Endothelial cell of umbilical vein (primary cell): ENCODE measurements at regions not wholly inside any gene's neighbourhood (a gene's known extent, or its start where the extent isn't known, plus 50 kb on each side); places are given as distances from the start of the nearest gene placed in this dataset.

Experiments used
- EZH2 ChIP-seq: IDR thresholded peaks from 2 replicates; pipeline ENCODE4 v1.6.1; 2012; ENCODE audit warnings: borderline replicate concordance, low read depth, mild to moderate bottlenecking, moderate library complexity, low read length, inconsistent platforms; ENCODE audit not compliant: severe bottlenecking
- FOS ChIP-seq: IDR thresholded peaks from 2 replicates; pipeline ENCODE4 v1.6.1; 2011; ENCODE audit warnings: mild to moderate bottlenecking, low read length, moderate library complexity, borderline replicate concordance; ENCODE audit not compliant: insufficient read depth
- GATA2 ChIP-seq: IDR thresholded peaks from 2 replicates; pipeline ENCODE4 v1.7.0; 2011; ENCODE audit warnings: low read depth, mild to moderate bottlenecking, moderate library complexity, mixed read lengths, low read length; ENCODE audit not compliant: insufficient read length, insufficient read depth
- MYC ChIP-seq: IDR thresholded peaks from one replicate; pipeline ENCODE4 v1.6.1; 2011; ENCODE audit warnings: mild to moderate bottlenecking, low read depth, low read length
- POLR2A ChIP-seq: IDR thresholded peaks from 2 replicates; pipeline ENCODE4 v1.6.1; 2012; ENCODE audit warnings: low read depth, mild to moderate bottlenecking, control low read depth, low read length
- POLR2AphosphoS5 ChIP-seq: IDR thresholded peaks from 2 replicates; pipeline ENCODE4 v1.6.1; 2012; ENCODE audit warnings: low read depth, mild to moderate bottlenecking, control low read depth, low read length, moderate library complexity; ENCODE audit not compliant: insufficient read depth
- TF ChIP-seq, protein P1 (sequence below), 2 donors: IDR thresholded peaks; 1 replicate in 1 of 2; 2 replicates in 1 of 2; pipeline ENCODE4 v1.5.1; 2011; ENCODE audit warnings: low read length in 2 of 2, mild to moderate bottlenecking in 2 of 2, moderate library complexity in 2 of 2, control low read depth in 1 of 2, inconsistent platforms in 1 of 2, low read depth in 1 of 2; ENCODE audit not compliant: insufficient read depth in 1 of 2; ENCODE audit errors: extremely low read depth in 1 of 2
- TF ChIP-seq, protein P2 (sequence below): IDR thresholded peaks from 2 replicates; pipeline ENCODE4 v1.6.1; 2011; ENCODE audit not compliant: insufficient read depth, insufficient read length

DNA sequence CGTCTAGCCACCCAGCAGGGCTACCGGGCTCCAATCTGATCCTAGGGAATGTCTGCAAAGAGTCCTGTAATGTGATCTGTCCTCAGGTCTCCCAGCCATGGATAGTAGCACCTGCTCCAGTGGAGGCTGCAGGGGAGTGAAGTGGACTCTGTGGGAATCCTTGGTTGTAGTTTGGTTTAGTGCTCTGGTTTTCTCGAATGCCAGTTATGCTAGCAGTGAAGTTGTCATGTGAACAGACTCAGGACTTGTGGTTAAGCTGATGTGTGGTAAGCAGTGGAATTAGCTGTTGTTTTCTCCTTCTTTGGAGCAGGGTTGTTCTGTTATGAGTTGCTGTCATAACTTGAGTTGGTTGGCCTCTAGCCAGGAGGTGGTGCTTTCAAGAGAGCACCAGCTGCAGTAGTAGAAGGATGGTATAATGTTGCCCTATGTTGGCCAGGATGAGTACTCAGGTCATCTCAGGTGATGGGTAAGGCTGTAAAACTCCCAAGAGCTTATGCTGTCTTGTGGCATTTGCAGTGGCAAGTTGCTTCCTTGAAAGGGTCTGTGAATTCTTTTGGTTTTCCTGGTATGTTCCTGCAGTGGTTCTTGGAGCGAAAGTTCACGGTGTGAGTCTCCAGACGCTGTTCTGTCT lies 390.2 kb downstream of the UTRN start:
- TF ChIP-seq, protein P1, sequence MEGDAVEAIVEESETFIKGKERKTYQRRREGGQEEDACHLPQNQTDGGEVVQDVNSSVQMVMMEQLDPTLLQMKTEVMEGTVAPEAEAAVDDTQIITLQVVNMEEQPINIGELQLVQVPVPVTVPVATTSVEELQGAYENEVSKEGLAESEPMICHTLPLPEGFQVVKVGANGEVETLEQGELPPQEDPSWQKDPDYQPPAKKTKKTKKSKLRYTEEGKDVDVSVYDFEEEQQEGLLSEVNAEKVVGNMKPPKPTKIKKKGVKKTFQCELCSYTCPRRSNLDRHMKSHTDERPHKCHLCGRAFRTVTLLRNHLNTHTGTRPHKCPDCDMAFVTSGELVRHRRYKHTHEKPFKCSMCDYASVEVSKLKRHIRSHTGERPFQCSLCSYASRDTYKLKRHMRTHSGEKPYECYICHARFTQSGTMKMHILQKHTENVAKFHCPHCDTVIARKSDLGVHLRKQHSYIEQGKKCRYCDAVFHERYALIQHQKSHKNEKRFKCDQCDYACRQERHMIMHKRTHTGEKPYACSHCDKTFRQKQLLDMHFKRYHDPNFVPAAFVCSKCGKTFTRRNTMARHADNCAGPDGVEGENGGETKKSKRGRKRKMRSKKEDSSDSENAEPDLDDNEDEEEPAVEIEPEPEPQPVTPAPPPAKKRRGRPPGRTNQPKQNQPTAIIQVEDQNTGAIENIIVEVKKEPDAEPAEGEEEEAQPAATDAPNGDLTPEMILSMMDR (IDR thresholded peaks at IDR 0.05; ENCODE audit: extremely low read depth in 1 of 2, insufficient read depth in 1 of 2, low read depth in 1 of 2, low read length in 2 of 2) = no peak
- TF ChIP-seq POLR2A (no peak), POLR2AphosphoS5 (no peak), EZH2 (no peak), GATA2 (no peak), MYC (no peak), FOS (no peak)
- TF ChIP-seq, protein P2, sequence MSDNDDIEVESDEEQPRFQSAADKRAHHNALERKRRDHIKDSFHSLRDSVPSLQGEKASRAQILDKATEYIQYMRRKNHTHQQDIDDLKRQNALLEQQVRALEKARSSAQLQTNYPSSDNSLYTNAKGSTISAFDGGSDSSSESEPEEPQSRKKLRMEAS = no peak
